Adipocyte (in vitro differentiated cells): ENCODE measurements at regions not wholly inside any gene's neighbourhood (a gene's known extent, or its start where the extent isn't known, plus 50 kb on each side); places are given as distances from the start of the nearest gene placed in this dataset.
"Not testable (repeated sequence)": the region's sequence is repeated elsewhere in the genome, so short reads cannot be mapped to it uniquely, and the experiment has no call there.

Experiments used
- DNase-seq: peaks from one replicate; pipeline ENCODE4 v3.0.0-alpha.2; 2015; ENCODE audit warnings: low read depth
- H3K27me3 ChIP-seq: replicated peaks from 2 replicates; pipeline ENCODE4 v1.7.0; 2013; ENCODE audit warnings: mild to moderate bottlenecking, low read length, moderate library complexity; ENCODE audit not compliant: control insufficient read depth, insufficient read depth
- H3K36me3 ChIP-seq: 2 replicates; pipeline ENCODE4 v1.7.0; 2013; ENCODE audit warnings: low read length, mild to moderate bottlenecking, moderate library complexity; ENCODE audit not compliant: control insufficient read depth, insufficient read depth, severe bottlenecking
- H3K4me1 ChIP-seq: 2 replicates; pipeline ENCODE4 v1.7.0; 2013; ENCODE audit warnings: mild to moderate bottlenecking, low read length, moderate library complexity; ENCODE audit not compliant: control insufficient read depth, insufficient read depth
- H3K4me3 ChIP-seq: 2 replicates; pipeline ENCODE4 v1.7.0; 2013; ENCODE audit warnings: mild to moderate bottlenecking, low read length, moderate library complexity
- H3K9ac ChIP-seq: 2 replicates; pipeline ENCODE4 v1.7.0; 2013; ENCODE audit warnings: mild to moderate bottlenecking, low read length, moderate library complexity
- H3K9me3 ChIP-seq: 2 replicates; pipeline ENCODE4 v1.7.0; 2013; ENCODE audit warnings: mild to moderate bottlenecking, low read length, moderate library complexity; ENCODE audit not compliant: control insufficient read depth

DNA sequence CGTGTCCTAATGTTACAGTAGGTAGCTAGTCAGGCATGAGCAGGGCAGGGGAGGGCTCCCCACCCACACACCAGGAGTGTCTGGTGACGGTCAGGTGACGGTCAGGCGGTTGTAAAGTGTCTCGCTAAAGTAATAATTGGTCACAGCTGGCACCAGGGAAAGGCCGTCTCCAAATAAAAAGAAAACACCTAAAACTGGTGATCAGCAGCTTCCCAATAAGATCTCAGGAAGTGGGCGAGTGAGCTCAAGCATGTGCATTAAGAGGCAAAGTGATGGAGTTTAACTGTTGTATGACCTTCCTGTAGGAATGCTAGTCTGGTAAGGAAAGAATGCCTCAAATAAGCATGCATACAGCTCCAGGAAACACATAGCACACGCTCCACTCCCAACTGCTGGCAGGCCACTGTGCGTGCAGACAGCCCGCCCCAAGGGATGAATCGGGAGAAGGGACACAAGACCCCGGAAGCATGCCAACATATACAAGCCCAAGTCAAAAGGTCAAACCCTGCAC, 177.1 kb downstream of the RNF144A start:
- DNase-seq, result peak; percentile 76
- no peaks in the 10 kb centered on the region for H3K4me1 ChIP-seq

DNA sequence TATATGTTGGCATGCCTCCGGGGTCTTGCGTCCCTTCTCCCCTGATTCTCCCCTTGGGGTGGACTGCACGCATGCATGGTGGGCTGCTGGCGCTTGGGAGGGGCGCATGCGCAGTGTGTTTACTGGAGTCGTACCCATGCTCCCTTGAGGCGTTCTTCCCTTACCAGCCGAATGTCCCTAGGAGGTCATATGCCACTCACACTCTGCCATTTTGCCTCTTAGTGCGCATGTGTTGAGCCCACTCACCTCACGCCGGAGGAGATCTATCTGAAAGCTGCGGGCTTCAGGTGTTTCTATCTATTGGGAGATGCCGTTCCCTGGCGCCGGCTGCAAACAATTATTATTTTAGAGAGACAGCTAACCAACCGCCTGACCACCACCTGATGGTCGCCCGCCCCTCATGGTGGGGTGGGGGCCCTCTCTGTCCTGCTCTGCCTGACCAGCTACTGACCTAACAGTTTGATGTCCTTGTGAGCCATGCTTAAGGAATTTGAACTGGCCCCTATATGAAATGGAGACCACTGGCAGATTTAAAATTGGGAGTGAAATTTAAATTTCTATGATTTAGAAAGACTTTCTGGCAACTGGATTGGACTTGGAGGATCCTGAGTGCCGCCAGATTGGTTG, 179.6 kb downstream of the RNF144A start:
- no peak for DNase-seq
- no peak overlapping the region for H3K9ac ChIP-seq
- no peaks in the 10 kb centered on the region for H3K4me1 ChIP-seq
- H3K27me3 ChIP-seq, result no peaks in the 10 kb centered on the region
- H3K36me3 ChIP-seq, result no peaks in the 10 kb centered on the region
- H3K4me3 ChIP-seq, result no peak overlapping the region
- H3K9me3 ChIP-seq, result no peaks in the 10 kb centered on the region

More for the DNA sequence above, 177.1 kb downstream of the RNF144A start:
- Histone ChIP-seq H3K9me3 (no peaks in the 10 kb centered on the region), H3K27me3 (no peaks in the 10 kb centered on the region), H3K4me3 (no peak overlapping the region), H3K36me3 (no peaks in the 10 kb centered on the region), H3K9ac (no peak overlapping the region)

DNA sequence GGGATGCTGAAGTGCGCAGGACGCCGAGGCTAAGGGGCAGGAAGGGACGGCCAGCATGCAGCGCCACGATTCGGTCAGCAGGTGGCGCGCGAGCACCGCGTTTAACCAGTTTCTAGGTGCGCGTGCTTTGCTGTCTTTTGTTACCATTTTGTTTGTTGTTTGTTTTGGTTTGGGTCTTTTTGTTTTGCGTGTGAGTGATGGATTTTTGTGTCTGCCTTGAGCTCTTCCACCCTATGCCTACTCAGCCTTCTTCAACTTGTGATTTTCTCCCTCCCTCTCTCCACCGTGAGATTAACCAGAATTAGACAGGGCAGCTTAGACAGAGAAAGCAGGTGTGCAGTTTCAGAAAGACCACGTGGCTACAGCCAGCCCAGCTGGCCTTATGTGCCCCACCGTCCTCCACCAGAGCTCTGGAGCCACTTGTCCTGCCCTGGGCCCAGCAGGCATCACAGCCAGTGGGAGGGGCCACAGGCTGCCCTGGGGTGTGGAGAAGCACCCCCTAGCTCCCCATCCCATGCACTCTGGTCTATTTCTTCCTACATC, 180.2 kb downstream of the RNF144A start:
- H3K4me1 ChIP-seq, result no peaks in the 10 kb centered on the region
- DNase-seq, result peak; percentile 87
- H3K4me3 ChIP-seq, result peak overlapping the region; percentile 42
- H3K27me3 ChIP-seq, result no peaks in the 10 kb centered on the region
- H3K9ac ChIP-seq, result no peak overlapping the region
- no peaks in the 10 kb centered on the region for H3K9me3 ChIP-seq
- no peaks in the 10 kb centered on the region for H3K36me3 ChIP-seq

DNA sequence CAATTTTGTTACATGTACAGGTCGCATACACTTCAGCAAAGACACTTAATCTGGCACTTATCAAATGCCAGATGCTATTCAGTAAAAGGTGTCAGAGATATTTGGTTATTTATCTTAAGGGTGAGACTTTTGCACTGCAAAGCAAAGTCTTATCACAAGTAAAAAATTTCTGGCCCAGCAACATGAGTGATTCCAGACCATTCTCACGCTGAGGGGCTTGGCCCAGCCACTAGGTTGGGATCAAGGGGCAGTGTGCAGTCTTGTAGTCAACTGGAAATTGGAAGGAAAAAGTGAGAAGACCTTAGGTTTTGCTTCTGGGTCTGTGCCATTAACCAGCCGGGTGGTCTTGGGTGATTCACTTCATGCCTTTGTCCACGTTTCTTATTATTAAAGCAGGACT, 181.6 kb downstream of the RNF144A start:
- H3K4me1 ChIP-seq, result no peaks in the 10 kb centered on the region
- H3K4me3 ChIP-seq, result no peak overlapping the region
- H3K27me3 ChIP-seq, result no peaks in the 10 kb centered on the region
- DNase-seq, result no peak
- H3K9ac ChIP-seq, result no peak overlapping the region
- H3K9me3 ChIP-seq, result no peaks in the 10 kb centered on the region
- no peaks in the 10 kb centered on the region for H3K36me3 ChIP-seq

DNA sequence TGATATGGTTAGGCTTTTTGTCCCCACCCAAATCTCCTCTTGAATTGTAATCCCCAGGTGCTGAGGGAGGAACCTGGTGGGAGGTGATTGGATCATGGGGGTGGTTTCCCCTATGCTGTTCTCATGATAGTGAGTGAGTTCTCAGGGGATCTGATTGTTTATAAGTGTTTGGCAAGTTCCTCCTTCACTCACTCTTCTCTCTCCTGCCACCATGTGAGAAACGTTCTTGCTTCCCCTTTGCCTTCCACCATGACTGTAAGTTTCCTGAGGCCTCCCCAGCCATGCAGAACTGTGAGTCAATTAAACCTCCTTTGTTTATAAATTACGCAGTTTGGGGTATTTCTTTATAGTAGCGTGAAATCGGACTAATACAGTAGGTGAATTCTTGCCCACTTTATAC, 182.5 kb downstream of the RNF144A start:
- H3K9ac ChIP-seq, DNase-seq, H3K27me3 ChIP-seq, H3K4me1 ChIP-seq, H3K9me3 ChIP-seq, H3K4me3 ChIP-seq, H3K36me3 ChIP-seq: not testable (repeated sequence)

DNA sequence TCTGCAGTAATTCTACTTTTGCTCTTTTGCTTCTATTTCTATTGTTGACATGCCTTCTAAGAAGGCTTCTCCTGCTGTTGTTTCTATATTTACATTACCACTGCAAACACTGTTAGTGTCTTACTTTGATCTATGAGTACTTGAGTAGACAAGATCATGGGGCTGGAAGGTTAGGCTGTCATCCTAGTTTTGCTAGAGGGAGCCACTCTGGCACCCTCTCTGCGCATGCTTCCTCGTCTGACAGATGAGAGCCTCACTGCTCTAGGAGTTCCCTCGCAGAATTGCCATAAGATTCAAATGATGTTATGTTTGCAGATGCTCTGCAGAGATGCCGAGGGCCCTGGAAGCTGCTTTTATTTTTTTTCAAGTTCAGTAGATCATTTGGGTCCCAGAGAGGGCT, 185.6 kb downstream of the RNF144A start:
- no peaks in the 10 kb centered on the region for H3K36me3 ChIP-seq
- no peak overlapping the region for H3K9ac ChIP-seq
- no peaks in the 10 kb centered on the region for H3K27me3 ChIP-seq
- H3K9me3 ChIP-seq, result no peaks in the 10 kb centered on the region
- no peaks in the 10 kb centered on the region for H3K4me1 ChIP-seq
- no peak overlapping the region for H3K4me3 ChIP-seq
- no peak for DNase-seq

DNA sequence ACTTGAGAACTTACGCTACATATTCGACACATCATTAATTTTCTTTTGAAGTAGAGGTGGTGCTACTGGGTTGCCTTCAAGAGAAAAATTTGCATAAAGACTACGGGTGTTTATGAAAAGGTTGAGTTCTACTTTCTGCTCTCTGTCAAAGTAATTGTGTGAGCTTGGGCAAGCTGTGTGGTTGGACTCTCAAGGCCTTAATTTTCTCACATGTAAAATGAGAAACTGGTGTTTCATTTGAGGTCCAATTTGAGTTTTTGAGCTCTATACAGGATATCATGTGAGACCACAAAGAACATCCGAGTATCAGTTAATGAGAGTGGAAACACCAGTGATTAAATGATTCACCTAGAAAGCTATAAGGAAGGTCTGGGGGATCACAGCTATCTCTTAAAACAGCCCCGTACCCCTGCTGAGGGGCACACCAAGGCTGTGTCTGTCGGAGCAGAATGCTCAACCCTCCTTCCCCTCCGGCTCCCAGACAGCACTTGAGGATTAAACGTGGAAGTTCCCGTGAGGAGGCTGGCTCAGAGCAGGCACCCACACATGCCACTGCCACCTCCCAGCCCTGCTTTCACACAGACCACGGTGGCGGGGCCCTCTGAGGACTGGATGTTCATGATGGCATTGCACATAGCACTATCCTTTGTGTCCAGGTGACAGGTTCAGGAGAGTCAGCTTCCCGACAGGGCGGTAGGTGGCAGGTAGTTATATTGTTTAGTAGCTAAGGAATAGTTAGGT, 191.8 kb downstream of the RNF144A start:
- Histone ChIP-seq H3K9me3 (no peaks in the 10 kb centered on the region), H3K9ac (no peak overlapping the region), H3K27me3 (no peaks in the 10 kb centered on the region), H3K4me1 (no peaks in the 10 kb centered on the region), H3K4me3 (no peak overlapping the region), H3K36me3 (no peaks in the 10 kb centered on the region)
- DNase-seq, result no peak

DNA sequence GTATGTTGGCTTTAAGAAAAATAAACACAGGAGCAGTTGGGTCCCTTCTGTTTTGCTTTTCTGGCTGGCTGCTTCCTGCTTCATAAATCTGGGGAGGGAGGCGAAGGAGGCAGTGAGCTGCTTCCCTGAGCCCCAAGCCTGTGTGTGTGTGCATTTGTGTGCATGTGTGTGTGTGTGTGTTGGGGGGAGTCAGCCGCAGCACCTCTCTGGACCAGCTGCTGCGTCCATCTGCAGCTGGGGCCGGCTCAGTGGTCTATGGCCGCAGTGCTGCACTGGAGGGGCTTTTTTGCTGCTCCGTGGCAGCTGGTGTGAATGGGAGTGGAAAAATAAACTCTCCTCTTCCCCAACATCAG, 192.3 kb downstream of the RNF144A start:
- Histone ChIP-seq H3K4me3 (no peak overlapping the region), H3K27me3 (no peaks in the 10 kb centered on the region), H3K9me3 (no peaks in the 10 kb centered on the region), H3K9ac (no peak overlapping the region), H3K4me1 (no peaks in the 10 kb centered on the region), H3K36me3 (no peaks in the 10 kb centered on the region)
- no peak for DNase-seq

DNA sequence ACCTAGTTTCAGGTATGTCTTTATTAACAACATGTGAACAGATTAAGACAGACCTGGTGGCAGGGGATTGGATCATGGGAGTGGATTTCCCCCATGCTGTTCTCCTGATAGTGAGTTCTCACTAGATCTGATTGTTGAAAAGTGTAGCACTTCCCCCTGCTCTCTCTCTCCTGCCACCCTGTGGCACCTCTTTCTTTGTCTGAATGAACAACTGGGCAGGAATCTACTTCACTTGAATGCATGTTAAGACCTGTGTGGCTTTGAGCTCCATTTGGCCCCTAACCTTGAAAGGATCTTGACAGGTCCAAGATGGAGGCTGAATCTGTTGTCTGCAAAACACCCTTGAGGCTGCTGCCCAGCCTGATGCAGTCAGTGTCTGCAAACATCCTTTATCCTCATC, 194.4 kb downstream of the RNF144A start:
- H3K9ac ChIP-seq, result no peak overlapping the region
- H3K9me3 ChIP-seq, result no peaks in the 10 kb centered on the region
- no peaks in the 10 kb centered on the region for H3K27me3 ChIP-seq
- no peaks in the 10 kb centered on the region for H3K4me1 ChIP-seq
- no peaks in the 10 kb centered on the region for H3K36me3 ChIP-seq
- DNase-seq, result peak; percentile 20
- no peak overlapping the region for H3K4me3 ChIP-seq

DNA sequence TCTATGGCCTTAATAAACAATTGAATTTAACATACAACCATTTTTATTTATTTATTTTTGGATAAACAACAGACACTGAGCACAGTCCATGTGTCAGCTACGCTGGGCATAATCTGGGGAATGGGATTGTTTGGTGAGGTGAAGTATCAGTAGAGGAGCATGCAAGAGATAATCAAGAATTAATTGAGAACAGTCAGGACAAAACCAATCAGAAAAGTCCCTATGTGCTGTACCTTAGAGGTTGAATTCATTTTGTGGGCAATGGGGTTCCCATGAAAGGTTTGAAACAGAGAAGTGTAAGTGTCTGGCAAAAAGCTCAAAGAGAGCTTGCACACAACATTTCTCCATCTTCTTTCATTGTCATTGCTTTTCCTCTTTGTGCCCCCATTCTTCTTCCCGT, 198.2 kb downstream of the RNF144A start:
- Histone ChIP-seq H3K27me3 (no peaks in the 10 kb centered on the region), H3K4me3 (no peak overlapping the region), H3K9me3 (no peaks in the 10 kb centered on the region), H3K9ac (no peak overlapping the region), H3K4me1 (no peaks in the 10 kb centered on the region), H3K36me3 (no peaks in the 10 kb centered on the region)
- DNase-seq, result no peak

DNA sequence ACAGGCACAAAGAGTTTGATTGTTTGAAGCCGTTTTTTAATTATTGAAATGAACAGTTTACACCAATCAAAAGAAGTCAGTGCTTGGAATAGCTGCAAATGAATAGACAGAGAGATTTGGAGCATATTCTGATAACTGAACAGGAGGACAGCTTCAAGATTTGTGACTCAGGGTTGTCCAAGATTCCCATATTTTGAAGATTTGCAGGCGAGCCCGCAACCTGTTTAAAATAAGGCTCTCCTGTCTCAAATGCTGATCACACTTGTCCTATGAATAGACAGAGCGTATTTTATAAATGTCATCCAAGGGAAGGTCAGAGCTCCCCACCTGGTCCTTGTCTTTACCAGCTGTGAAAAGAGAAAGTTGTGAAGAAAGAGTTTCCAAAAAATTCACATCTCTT, 198.7 kb downstream of the RNF144A start:
- H3K9ac ChIP-seq, result no peak overlapping the region
- H3K9me3 ChIP-seq, result no peaks in the 10 kb centered on the region
- no peaks in the 10 kb centered on the region for H3K4me1 ChIP-seq
- H3K4me3 ChIP-seq, result no peak overlapping the region
- no peak for DNase-seq
- H3K27me3 ChIP-seq, result no peaks in the 10 kb centered on the region
- no peaks in the 10 kb centered on the region for H3K36me3 ChIP-seq
